HCT116 (cell line): ENCODE measurements at regions not wholly inside any gene's neighbourhood (a gene's known extent, or its start where the extent isn't known, plus 50 kb on each side); places are given as distances from the start of the nearest gene placed in this dataset.

ENCODE experiments used
- CTCF ChIP-seq, 3 experiments: fragments of 200-600 bp in 1 of 3; sonication (generic) in 1 of 3; IDR thresholded peaks in 2 of 3; conservative IDR thresholded peaks in 1 of 3; 2 replicates each; pipeline ENCODE4 v1.5.1; 2012 to 2017; ENCODE audit warnings: low read depth in 2 of 3, low read length in 2 of 3, antibody characterized with exemption in 1 of 3, borderline replicate concordance in 1 of 3, control low read depth in 1 of 3, mild to moderate bottlenecking in 1 of 3, mixed read lengths in 1 of 3, mixed run types in 1 of 3, moderate library complexity in 1 of 3; ENCODE audit not compliant: insufficient read depth in 1 of 3
- SP1 ChIP-seq: IDR thresholded peaks from 2 replicates; pipeline ENCODE4 v1.6.1; 2012; ENCODE audit warnings: low read depth

GRCh38 chr5:101338226-101338625 is 435.1 kb upstream of the ST8SIA4 start:
- TF ChIP-seq SP1 (no peak), CTCF (IDR thresholded peaks at IDR 0.05 in 2 of 3, conservative IDR thresholded peaks at IDR 0.05 in 1 of 3; ENCODE audit: borderline replicate concordance in 1 of 3, insufficient read depth in 1 of 3, low read depth in 2 of 3, low read length in 2 of 3) (no peak)
